ACHN (cell line): ENCODE measurements at regions not wholly inside any gene's neighbourhood (a gene's known extent, or its start where the extent isn't known, plus 50 kb on each side); places are given as distances from the start of the nearest gene placed in this dataset.

Experiments used
- DNase-seq: peaks from one replicate; pipeline ENCODE4 v3.0.0-alpha.2; 2015
- in situ Hi-C: cut with HindIII; loops from 2 replicates; pipeline ENCODE4 v1.10.0; 2017; ENCODE audit warnings: low sequenced_read_pairs, low pct_ligation_motif_present, low pct_unique_long_range_greater_than_20kb

DNA sequence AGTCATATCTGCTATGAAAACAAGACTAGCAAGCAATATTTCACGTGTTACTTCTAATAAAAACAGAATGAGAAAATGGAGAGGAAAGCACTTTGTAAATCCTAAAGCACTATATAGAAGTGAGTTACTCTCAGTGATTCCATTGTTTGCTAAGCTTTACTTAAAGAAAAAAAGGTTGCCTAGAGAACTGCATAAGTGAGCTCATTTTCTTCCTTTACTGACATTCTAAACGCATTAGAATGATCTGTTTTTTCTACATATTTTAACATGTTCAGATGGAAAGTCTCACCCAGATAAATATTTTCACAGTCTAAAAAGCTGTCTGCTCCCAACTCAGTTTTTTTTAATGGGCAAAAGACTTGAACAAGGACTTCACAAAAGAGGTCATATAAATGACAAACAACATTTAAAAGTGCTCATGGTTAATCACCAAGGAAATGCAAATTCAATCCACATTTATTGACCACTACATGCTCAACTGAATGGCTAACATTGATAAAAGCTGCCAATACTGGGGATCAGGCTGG lies 52.9 kb upstream of the AKAP12 start:
- in situ Hi-C loops: no loop called here
- DNase-seq: no peak
